COLO829 (cell line): ENCODE measurements at regions not wholly inside any gene's neighbourhood (a gene's known extent, or its start where the extent isn't known, plus 50 kb on each side); places are given as distances from the start of the nearest gene placed in this dataset.
"Not testable (repeated sequence)": the region's sequence is repeated elsewhere in the genome, so short reads cannot be mapped to it uniquely, and the experiment has no call there.

Source experiments
- DNase-seq: peaks from one replicate; pipeline ENCODE4 v3.0.0; 2012; ENCODE audit warnings: low spot score

GRCh38 chr2:20130821-20131645, 79.6 kb upstream of the LAPTM4A start:
- DNase-seq = no peak

GRCh38 chr2:20130160-20130560, 78.7 kb upstream of the LAPTM4A start:
- no peak for DNase-seq

- DNase-seq = no peak
These were observed 78.1 kb upstream of the LAPTM4A start for GRCh38 chr2:20129331-20130159.

GRCh38 chr2:20128506-20129330, 77.3 kb upstream of the LAPTM4A start:
- no peak for DNase-seq

GRCh38 chr2:20126469-20126868, 75.0 kb upstream of the LAPTM4A start:
- DNase-seq = no peak

GRCh38 chr2:20126040-20126439, 74.6 kb upstream of the LAPTM4A start:
- DNase-seq = no peak

- no peak for DNase-seq
These were observed 74.2 kb upstream of the LAPTM4A start for GRCh38 chr2:20125616-20126015.

- DNase-seq = no peak
These were observed 73.7 kb upstream of the LAPTM4A start for GRCh38 chr2:20125164-20125563.

GRCh38 chr2:20123871-20124594, 72.6 kb upstream of the LAPTM4A start:
- DNase-seq = no peak

- no peak for DNase-seq
These were observed 71.4 kb upstream of the LAPTM4A start for GRCh38 chr2:20122864-20123263.

- DNase-seq = no peak
These were observed 69.4 kb upstream of the LAPTM4A start for GRCh38 chr2:20120569-20121416.

GRCh38 chr2:20118051-20118450, 66.6 kb upstream of the LAPTM4A start:
- no peak for DNase-seq

GRCh38 chr2:20115902-20116301, 64.5 kb upstream of the LAPTM4A start:
- DNase-seq = no peak

GRCh38 chr2:20115374-20115773, 63.9 kb upstream of the LAPTM4A start:
- no peak for DNase-seq

GRCh38 chr2:20113986-20114938, 62.8 kb upstream of the LAPTM4A start:
- DNase-seq = no peak

GRCh38 chr2:20113004-20113796, 61.8 kb upstream of the LAPTM4A start:
- DNase-seq = no peak

- DNase-seq = not testable (repeated sequence)
These were observed 60.9 kb upstream of the LAPTM4A start for GRCh38 chr2:20112361-20112760.

GRCh38 chr2:20111311-20112131, 60.1 kb upstream of the LAPTM4A start:
- DNase-seq = no peak
